GM18499 (cell line): ENCODE measurements at regions not wholly inside any gene's neighbourhood (a gene's known extent, or its start where the extent isn't known, plus 50 kb on each side); places are given as distances from the start of the nearest gene placed in this dataset.
"Not testable (repeated sequence)": the region's sequence is repeated elsewhere in the genome, so short reads cannot be mapped to it uniquely, and the experiment has no call there.

Experiments used
- ATAC-seq: cut with Tn5 transposase; IDR thresholded peaks from one replicate; pipeline ENCODE4 v1.9.1; 2021; ENCODE audit warnings: moderate number of reproducible peaks; ENCODE audit not compliant: insufficient read depth, unreplicated experiment

- ATAC-seq = no peak
Measured at GRCh38 chr20:39974966-39975501, 714.0 kb downstream of the MAFB start.

GRCh38 chr20:39968495-39968894 is 720.5 kb downstream of the MAFB start:
- ATAC-seq = no peak

- ATAC-seq = no peak
Measured at GRCh38 chr20:39967806-39968205, 721.2 kb downstream of the MAFB start.

DNA sequence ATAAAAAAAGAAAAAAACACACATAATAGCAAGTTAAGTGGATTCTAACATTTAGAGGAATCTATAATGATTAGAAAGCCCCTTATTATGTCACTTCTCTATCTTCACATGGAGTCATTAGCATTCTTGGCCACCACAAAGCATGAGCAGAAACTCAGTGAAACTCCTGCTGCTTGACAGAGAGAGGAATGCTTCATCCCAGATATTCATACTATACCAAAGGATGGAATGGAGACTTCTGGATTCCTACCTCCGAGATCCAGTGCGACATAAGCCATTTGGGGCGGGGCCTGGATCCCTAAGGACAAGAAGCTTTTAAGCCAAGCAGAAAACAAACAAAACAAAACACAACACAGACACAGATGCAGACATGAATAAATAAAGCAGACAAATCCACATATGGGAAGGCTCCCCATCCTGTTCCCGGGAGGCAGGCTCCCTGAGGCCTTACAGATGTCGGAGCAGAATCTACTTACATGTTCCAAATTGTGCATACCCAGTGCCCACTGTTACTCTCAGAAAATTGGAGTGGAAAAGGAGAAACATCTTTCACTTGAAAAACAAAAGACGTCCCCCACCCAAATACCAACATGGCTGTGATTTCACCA is 727.3 kb downstream of the MAFB start:
- no peak for ATAC-seq

DNA sequence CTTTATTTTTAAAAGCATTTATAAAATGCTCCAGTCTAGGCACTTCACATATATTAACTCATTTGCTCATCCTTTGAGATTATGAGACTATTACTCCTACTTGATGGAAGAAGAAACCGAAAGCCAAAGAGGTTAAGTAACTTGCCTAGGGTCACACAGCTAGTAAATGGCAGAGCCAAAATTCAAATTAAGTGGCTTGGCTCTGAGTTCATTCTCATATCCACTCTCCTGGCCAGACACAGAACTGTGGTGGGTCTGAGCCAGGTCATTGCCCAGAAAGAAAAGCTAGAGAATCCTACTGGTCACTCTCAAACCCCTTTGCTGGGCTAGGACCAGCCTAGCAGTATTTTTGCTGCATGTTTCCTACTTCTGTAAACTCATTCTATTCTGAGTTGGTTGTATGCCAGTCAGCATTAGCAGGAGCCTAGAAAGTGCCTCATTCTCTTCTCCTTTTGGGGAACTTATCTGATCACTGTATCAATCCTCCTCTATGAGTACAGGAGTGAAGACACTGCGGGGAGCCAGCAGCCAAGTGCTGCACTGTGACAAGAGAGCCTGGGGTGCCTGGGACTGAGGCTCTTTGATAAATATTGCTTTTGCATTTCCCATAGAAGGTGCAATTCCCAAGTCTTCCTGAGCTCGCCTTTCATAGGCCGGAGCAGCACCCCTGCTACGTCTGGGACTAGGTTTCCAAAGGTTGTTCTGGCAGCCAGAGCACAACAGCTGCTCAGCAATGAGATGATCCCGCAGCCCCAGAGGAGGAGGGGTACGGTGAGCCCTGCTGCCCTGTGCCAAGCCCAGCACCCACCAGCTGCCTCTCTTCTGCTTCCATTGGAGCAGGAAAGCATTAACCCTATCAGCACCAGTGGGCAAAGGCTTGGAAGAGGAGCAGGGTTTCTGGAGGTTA is 728.3 kb downstream of the MAFB start:
- no peak for ATAC-seq

GRCh38 chr20:39957911-39958310 is 731.1 kb downstream of the MAFB start:
- not testable (repeated sequence) for ATAC-seq

- ATAC-seq = no peak
Measured at GRCh38 chr20:39954621-39955020, 734.4 kb downstream of the MAFB start.

- ATAC-seq = no peak
Measured at GRCh38 chr20:39946931-39947330, 742.1 kb downstream of the MAFB start.

- no peak for ATAC-seq
Measured at GRCh38 chr20:39946053-39946810, 742.8 kb downstream of the MAFB start.

GRCh38 chr20:39944861-39945260 is 744.2 kb downstream of the MAFB start:
- ATAC-seq = no peak

DNA sequence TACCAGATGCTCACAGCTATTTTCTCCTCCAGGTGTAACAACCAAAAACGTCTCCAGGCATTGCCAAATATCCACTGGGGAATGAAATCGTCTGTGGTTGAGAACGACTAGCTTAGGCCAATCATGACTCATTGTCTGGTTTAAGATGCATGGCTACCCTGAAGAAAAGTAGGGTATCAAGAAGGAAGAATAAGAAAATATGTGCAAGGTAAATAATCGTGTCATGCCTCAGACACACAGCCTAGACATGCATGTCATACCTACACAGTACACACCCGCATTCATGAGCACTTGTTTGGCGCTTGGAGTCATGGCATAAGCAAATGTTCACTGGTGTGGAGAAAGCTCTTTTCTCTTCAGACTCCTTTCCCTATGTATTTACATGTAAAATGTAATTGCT is 745.7 kb downstream of the MAFB start:
- no peak for ATAC-seq

- no peak for ATAC-seq
Measured at GRCh38 chr20:39941245-39941644, 747.8 kb downstream of the MAFB start.

- ATAC-seq = no peak
Measured at GRCh38 chr20:39939241-39939865, 749.7 kb downstream of the MAFB start.

DNA sequence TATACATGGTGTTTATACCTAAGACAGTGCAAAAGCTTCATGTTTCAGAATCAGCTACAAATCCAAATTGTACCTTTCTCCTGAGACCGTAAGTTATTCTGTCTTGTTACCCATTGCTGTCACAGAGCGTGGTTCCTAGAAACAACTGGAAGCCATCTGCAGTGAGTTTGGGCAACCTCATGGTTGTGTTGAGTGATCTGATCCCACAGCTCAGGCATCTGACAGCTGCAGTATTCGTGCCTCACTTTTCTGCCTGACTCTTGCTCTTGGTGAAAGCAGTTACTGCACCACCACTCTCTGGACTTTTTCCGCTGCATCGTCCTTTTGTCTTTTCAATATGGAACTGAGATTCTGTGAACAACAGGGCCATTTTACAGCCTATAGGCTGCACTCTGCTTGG is 752.6 kb downstream of the MAFB start:
- no peak for ATAC-seq

DNA sequence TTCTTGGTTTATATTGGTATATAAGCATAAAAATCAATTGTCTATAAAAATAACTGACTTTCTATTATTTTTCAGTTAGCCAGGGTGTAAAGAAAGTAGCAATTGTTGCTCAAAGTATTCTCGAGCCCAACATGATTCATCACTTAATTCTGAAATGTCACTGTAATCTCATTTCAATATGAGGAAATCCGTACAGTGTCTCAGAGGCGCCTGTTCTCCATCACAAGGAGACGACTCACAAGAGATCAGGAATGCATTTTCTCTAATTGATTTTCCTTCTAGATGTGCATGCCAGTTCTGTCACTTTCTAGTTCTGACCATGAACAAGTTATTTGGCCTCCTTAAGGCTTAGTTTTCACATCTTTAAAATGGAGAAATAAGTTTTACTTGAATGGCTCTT is 753.1 kb downstream of the MAFB start:
- ATAC-seq = no peak

GRCh38 chr20:39916236-39916765 is 772.7 kb downstream of the MAFB start:
- ATAC-seq = no peak

- no peak for ATAC-seq
Measured at GRCh38 chr20:39913274-39913673, 775.8 kb downstream of the MAFB start.

DNA sequence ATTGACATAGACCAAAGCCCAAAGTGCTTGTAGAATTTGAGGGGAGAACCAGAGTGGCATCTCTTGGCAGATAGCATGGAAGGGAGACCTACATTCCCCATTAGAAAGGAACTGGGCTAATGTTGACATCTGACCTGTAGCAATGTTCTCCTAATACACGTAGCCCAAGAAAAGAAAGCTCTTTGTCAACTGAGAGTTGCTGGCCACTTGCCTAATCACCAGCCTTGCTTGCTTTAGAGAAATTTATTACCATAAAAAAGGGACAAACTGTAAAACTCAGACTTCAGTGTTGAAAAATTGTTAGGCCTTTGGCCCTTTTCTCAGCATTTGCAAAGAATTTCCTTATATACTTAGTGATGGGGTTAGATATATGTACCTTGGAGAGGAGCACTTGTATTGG is 777.5 kb downstream of the MAFB start:
- ATAC-seq = no peak

DNA sequence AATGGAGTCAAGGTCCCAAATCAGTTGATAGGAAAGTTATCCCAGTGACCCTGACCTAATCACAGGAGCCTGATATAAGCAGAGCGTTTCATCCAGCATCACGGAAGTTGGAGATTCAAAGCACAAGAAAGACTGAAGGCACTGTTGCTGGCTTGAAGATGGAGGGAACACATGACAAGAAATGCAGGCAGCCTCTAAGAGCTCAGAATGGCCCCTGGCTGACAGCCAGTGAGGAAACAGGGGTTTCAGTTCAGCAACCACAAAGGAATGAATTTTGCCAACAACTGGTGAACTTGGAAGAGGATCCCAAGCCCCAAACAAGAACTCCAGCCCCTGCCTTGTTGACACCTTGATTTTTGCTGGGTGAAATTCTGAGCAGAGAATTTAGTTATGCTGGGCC is 778.5 kb downstream of the MAFB start:
- no peak for ATAC-seq

DNA sequence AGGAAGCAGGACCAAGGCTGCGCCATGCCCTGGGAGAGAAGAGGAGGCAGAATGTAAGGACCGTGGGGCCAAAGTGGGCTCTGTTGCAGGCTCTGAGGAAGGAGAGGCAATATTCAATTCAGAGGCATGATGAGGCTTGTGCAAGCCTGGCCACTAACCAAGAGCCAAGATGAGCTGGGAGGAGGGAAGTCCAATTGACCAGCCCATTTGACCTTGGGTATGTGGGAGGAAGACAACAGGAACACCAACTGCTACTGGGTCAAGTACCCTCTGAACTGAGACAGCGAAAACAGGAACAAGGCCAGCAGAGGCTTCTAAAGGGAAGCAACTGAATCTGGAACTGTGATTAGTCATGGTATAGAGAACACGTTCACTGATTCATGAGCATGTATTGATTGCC is 779.6 kb downstream of the MAFB start:
- ATAC-seq = no peak
